Fibroblast of skin of abdomen (primary cell): ENCODE measurements at regions not wholly inside any gene's neighbourhood (a gene's known extent, or its start where the extent isn't known, plus 50 kb on each side); places are given as distances from the start of the nearest gene placed in this dataset.

Experiments
- DNase-seq: peaks from one replicate; pipeline ENCODE4 v3.0.0-alpha.2; 2013

DNA sequence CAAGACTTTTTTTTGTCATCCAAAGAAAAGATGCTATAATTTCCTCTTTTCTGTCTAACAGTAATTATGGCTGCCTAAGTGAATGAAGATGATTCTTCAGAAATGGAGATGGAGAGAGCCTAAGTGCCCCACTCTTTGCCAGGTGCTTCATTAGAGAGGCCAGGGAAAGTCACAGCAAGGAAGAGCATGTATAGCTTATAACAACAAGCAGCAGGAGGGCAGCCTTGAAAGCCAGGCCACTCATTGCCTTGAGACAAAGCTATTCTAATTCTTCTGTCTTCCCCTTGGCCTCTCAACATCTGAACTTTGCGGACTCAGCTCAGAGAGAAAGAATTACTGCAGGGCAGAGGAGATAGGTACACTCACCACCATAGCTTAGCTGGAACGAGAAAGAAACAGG is 112.0 kb upstream of the ZNF366 start:
- no peak for DNase-seq

DNA sequence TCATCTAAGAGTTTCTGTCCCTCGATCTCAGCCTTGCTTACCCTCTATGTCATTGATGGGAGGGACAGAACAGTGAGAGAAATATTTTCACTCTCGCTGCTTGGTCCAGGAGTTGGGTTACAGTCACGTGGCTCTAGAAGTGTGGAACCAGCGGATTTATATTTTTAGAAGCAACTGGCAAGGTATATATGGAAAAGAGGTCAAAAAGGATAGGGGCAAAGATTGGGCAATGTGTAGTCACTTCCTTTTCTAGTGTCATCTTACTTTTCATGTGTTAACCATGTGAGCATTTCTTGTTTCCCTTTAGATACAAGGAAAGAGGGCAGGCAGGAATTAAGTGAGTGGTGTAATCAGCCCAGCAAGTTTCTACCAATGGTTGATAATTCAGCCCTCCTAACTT is 111.5 kb upstream of the ZNF366 start:
- peak; percentile 28 for DNase-seq

DNA sequence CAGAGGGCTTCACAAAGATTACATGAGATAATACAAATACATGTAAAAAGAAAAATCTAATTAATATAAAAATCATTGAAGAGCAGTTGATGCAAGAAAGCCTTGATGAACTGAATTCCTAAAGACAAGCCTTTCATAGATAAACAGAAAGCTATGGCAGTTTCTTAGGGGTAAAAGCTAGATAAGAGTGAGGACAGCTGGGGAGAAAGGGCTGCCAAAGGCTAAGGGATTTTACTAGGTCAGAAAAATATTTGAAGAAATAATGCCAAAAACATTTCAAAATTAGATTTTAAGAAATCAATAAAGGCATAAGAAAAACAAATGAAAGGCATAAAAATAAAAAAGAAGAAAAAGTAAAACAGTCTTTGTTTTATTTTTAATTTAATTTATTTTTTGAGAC is 107.9 kb upstream of the ZNF366 start:
- DNase-seq = no peak

DNA sequence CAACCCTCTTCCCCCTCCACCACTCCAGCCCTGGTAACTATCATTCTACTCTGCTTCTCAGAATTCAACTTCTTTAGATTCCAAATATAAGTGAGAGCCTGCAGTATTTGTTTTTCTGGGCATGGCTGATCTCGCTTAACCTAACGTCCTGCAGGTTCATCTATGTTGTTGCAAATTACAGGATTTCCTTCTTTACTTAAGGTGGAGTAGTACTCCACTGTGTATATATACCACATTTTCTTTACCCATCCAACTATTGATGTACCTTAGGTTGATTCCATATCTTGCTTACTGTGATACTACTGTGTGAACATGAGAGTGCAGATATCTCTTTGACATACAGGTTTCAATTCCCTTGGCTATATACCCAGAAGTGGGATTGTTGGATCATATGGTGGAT is 106.3 kb upstream of the ZNF366 start:
- DNase-seq = no peak

DNA sequence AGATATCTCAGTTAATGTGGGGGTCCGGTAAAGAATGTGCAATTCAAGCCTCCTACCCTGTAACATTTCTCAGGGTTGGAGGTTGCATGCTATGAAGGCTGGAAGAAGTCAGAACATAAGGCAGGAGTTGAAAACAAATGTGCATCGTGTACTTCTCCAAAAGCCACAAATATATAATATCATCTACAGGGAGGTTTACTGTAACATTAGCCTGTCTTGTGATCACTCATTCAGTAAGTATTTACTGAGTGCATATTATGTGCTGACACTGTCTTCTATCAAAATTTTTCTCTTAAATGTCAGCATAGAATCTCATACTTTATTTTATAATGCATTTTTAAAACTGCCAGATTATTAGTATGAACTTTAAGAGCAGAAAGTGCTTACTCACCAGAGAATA is 105.6 kb upstream of the ZNF366 start:
- DNase-seq = peak; percentile 36

DNA sequence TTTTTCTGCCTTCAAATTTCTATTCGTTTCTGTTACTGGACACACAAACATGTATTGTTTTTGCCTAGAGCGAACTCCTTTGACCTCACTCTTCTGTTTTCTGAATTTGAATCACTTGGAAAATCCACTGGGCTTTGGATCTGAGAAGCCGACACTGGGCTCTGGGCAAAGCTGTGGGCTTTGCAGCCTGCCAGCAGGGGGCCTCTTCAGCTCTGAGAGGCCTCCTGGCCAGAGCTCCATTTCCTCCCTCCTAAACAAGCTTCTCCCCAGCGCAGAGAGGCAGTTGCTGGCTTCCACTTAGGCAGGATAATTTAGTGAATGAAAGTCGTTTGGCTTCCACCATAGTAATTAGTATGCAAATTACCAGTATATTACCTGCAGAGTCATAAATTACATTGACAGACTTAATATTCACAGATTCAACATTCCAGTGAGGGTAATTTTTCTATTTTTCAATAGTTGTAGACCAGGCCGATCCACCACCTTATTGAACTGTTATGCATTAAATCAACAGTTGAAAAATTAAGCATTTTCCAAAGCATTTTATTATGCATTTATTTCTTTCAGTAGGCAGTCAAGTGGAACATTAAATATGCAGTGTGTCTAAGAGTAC is 104.0 kb upstream of the ZNF366 start:
- DNase-seq = peak; percentile 67

DNA sequence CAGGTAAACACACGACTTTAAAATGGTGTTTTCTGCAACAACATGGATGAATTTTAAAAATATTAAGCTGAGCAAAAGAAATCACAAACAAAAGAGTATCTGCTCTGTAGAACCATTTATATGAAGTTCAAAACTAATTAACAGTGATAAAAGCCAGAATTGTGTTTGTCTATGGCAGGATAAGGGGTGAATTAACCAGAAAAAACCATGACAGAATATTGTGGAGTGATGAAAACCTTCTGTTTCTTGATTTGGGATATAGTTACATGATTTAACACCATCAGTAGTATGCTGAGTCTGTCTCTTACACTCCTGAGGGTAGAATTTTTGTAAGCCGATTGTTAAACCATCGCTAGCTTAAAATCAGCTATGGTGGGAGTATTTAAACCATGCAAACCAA is 101.7 kb upstream of the ZNF366 start:
- no peak for DNase-seq

DNA sequence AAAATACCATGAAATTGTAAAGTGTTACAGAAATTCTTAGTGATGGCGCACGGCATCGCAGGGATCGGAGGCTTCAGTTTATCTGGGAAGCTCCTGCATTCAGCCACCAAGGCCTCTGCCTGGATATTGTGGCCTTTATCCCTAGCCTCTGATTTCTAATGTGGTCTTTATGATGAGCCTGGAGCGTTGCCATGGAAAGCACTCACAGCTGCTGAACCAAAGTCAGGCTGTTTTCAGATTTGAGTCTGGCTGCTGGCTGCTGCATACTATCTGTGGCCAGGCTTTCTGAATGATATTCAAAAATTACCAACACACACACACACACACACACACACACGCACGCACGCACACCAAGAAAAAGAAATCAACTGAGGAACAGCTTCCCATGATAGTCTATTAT is 101.1 kb upstream of the ZNF366 start:
- peak; percentile 79 for DNase-seq

DNA sequence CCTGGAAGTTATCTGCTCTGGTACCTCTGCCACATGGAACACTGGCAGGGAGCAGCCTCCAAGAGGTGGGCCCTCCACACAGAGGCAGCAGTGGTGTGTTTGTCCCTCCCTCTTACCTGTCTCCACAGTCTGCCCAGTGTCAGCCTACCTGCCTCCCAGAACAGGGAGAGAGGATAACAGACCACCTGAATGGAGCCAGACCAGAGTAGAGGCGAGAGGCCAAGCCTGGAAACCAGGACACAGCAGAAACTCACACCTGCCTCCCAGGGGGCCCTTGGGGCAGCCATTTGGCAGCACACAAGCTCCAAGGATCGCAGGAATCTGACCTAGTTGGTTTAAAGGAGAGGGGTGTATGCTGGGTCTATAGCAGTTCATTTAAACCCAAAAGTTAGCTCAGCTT is 100.2 kb upstream of the ZNF366 start:
- no peak for DNase-seq

DNA sequence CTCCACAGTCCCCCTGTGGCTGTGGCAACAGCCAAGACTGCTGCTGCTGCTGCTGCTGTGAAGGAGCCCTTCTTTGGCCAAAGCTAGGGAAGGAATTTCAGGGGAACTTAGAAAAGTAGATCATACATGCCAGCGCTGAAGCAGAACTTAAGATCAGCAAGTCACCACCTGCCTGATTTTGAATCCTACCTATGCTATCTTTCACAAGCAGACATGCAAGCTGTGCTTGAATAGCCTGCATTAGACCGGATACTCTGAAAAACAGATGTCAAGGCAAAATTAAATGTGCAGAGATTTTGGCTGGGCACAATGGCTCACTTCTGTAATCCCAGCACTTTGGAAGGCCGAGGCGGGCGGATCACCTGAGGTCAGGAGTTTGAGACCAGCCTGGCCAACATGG is 99.3 kb upstream of the ZNF366 start:
- no peak for DNase-seq

DNA sequence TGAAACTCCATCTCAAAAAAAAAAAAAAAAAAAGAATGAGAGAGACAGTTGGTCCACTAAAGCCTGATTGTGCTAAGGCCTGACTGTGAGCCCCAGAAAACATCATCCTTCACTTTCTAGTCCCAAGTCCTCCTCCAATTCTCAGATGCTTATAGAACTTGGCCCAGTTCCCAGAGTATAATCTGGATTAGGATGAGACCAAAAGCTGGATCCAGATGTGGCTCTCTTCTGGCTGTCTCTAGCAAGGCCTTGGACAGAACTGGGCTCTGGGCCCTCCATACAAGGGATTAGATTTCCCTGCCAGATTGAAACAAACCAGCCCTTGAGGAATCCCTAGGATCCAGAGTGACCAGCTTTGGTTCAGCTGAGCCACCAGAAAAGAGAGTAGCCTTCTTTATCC is 98.4 kb upstream of the ZNF366 start:
- no peak for DNase-seq

DNA sequence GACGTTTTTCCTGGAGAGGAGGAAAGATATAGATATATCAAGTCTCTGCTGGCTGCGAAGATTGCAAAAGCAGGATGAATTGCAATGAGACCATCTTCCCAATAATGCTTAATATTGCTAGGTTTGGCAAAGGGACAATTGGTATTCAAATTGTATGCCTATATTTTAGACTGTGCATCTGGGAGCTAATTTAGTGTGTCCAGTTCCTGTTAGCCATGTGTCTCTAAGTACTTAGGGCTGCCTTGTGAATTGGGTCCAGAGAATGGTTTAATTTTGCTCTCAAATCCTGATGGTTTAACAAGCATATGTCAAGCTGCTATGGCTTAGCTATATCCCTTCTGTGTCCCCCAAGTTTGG is 97.6 kb upstream of the ZNF366 start:
- DNase-seq = no peak

DNA sequence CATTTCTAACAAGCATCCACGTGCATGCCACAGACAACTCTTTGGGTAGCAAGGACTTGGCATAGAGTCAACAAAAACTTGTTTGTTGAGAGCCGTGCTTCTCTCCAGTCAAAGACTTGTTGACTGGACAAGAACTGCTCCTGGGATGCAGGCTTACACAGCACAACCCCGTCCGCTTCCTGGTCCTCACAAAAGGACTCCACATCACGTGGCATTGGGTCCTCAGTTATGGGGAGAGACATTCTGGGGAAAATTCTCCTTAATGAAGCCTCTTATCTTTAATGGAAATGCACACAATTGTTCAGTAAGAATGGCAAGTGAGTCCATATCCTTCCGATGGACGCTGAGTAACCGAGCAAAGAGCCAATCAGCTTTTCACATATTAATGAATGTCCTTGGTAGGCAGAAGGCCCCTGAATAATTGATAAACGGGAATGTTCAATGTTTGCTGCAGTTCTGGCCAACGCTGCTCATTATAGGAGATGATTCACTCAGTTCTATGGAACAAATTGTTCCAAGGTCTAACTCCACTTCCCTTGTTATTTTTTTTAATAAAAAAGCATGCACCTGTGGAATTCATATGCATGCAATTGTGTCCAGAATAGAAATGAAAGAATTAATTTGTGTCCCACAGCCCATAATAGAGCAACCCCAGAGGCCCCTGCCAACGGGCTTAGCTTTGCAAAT is 97.0 kb upstream of the ZNF366 start:
- DNase-seq = no peak

DNA sequence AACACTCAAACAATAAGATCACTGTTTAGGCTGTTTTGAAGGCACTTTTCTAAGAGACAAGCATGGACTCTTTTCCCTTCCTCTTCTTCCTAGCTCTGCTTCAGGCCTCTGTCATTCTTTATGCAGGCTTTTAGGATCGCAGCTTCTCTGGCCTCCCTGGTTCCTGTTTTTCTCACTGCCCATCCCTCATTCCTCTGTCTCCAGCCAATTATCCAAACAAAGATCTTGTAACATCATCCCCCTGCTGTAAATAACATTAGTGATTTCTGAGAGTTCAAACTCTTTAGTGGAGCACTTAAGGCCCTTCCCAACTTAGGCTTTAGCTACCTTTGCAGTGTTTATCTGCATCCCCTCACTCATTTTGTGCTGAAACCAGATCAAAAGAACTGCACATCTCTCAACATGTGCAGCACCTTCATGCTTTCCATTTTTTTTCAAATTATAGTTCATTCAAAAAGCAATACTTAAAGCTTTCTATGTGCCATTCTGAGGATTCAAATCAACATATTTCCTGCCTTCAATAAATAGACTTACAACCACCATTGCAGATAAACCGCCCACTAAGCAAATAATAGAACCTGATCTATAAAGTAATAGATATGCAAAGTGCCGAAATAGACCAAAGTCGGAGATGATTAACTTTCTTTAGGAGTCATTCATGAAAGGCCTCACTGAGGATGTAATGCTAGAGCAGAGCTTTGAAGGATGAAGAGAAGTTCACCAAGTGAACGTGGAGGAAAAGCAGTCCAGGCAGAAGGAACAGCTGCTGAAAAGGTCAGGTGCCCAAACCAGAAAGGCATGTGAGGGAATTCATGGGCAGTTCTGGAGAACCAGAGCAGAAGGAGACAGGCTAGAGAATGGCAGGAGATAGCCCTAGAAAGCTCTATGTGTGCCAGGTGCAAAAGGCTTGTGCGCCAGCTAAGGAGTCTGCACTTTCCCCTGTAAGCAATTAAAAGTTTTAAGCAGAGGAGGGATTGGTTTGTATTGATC is 95.8 kb upstream of the ZNF366 start:
- no peak for DNase-seq

DNA sequence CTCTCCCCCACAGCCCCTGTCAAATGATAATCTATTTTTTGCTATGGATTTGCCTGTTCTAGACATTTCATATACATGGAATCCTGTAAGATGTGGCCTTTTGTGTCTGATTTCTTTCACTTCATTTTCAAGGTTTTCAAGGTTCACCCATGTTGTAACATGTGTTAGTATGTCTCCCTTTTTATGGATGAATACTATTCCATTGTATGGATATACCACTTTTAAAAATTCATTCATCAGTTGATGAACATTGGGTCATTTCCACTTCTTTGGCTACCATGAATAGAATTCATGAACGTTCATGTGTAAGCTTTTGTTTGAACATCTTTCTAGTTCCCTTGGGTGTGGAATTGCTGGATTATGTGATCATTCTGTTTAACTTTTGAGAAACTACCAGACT is 94.7 kb upstream of the ZNF366 start:
- no peak for DNase-seq

DNA sequence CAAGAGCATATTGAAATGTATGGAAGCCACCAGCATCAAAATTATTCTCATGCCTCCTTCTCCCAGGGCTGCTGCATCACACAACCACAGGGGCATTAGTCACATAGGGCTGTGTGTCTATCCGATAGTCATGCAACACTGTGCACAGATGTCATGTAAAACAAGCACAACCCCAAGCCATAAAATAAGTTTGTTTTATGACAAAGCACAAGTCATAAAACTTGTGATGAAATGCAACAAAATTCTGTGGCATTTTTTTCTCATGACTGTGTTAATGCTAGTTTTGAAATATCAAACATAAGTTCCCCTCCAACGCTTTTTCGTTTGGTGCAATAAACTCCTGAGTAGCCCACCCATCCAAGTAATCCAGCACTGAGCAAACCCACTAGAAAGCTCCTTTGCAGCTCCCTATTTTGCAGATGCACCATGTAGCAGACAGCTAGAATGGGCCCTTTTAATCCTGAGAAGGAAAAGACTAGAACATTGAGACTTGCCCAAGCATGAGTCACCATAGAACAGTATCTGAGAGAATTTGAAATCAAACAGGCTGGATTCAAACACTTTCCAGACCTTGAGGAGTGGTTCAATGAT is 93.3 kb upstream of the ZNF366 start:
- DNase-seq = peak; percentile 96

DNA sequence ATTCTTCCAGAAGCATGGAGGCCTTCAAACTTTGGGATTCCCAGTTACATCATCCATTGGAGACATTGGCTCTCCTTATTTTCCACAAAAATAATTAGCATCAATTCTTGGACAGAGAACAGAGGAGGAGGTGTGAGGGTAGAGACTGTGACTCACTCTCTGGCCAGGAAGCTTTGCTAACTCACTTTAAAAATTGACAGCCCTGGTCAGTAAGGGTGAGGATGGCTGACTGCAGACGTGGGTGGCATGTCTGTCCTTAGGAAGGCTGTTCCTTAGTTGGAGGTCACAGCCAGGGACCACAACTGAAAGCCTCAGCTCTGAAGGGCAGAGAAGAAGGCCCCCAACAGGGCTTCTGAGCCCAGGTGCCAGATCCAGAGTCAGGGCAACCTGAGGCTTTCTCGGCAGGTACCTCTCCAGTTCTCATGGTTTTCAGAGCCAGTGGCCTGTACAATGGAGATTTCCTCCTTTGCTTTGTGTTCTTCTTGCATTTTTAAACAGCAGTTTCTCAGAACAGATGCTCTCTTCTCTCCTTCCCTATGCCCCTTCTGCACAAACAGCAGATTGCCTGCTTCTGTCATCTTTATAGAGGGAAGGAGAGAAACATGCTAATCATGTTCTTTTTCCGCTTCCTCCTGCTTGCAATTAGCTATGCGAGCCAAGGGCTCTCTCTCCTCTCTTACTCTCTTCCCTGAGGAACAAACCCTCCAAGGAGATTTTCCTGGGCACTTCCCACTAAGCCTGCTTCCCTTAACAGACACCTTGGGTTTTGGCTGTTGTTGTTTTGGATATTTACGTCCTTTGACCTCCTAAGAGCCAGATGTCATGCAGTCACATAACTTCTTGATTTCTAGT is 92.5 kb upstream of the ZNF366 start:
- DNase-seq = peak; percentile 65

DNA sequence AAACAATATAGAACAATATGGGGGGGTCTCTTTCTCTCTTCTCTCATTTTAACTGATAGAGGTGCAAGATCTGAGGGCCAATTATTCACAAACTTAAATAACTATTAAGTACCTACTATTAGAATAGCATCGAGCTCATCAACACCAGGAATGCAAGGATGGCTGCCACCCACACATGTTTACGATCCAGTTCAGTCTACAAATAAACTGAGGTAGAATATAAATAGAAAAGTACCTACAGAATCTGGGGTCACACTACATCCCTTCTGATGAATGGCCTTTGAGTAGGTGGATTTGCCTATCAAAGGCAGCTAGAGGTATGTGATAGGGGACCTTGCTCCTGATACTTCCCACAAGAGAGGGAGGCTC is 91.8 kb upstream of the ZNF366 start:
- no peak for DNase-seq

DNA sequence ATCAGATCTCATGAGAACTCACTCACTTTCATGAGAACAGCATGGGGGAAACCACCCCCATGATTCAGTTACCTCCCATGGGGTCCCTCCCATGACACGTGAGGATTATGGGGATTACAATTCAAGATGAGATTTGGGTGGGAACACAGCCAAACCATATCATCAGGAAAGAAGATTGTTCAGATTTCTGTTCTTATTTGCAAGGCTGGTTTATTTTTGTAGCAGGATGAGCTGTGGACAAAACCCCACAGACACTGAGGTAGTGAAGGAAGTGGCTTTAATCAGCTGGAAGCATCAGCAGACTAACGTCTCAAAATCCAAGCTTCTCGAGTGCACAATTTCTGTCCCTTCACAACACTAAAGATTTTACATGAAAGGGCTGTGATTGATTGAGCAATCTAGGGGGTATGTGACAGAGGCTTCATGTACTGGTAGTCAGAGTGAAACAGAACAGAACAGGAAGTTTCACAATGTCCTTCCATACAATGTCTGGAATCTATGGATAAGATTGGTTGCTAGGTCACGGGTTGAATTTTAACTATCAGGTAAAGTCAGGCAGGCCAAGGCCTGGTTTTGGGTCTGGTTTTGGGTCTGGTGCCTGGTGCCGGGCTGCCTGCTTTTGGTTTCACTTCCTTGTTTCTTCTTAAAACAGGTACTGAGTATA is 91.3 kb upstream of the ZNF366 start:
- peak; percentile 77 for DNase-seq

DNA sequence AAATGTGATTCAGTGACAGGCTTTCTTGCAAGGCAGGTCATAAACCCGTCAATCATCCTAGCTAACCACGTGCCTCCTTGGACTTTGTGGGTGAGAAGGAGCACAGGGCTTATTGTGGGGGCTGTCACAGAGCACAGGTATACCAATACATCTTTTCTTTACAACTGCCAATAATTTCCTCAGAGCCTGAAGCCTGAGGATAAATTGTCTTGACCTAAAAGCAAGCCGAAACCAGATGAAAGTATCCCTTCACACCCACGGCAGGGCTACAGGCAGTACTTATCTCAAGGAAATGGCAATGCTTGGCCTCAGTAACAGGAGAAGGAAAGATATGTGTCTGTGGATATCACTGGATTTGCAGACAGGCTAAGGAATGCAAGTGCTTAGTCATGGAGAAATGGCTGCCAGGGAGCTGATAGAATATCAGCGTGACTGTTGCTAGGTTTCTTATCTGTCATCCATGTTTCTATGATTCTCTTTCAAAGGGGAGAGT is 90.3 kb upstream of the ZNF366 start:
- peak; percentile 90 for DNase-seq

DNA sequence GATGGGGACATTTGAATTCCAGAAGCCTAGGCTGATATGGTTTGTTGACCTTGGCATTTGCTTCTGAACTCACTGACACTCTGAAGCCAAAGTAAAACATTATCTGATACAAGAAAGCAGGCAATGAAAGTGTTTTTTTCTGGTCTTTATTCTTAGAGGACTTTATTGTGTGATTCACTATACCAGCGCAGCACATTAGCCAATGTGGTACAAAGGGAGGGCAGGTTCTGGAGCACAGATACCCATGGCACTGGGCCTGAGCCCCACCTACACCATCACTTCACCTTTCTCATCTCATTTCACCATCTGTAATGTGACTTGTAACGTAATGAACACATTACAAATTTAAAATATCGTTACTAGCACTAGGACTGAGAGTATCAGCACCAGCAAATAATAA is 89.7 kb upstream of the ZNF366 start:
- DNase-seq = no peak

DNA sequence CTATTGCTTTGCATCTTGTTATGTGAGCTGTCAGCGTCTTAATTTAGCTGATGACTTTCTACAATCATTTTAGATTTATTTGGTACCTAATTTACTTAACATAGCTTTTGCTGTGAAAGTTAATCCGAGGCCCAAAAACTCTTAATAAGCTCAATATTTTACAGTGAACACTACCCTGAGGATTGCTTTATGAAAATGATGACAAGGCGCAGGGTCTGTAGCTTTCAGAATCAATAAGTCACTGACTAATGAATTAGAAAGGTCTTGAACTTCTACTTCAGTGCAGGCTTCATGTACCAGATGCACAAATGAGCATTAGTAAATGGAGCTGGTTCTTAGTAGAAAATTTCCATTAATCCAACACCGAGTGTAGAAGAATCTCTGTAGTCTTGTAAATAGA is 81.4 kb upstream of the ZNF366 start:
- no peak for DNase-seq
